WI38 (cell line): ENCODE measurements at regions not wholly inside any gene's neighbourhood (a gene's known extent, or its start where the extent isn't known, plus 50 kb on each side); places are given as distances from the start of the nearest gene placed in this dataset.

Source experiments
- H3K4me3 ChIP-seq: 2 replicates; pipeline ENCODE4 v1.5.1; 2011; ENCODE audit warnings: low read depth, mild to moderate bottlenecking, control low read depth, low read length
- CTCF ChIP-seq: IDR thresholded peaks from 2 replicates; pipeline ENCODE4 v1.5.1; 2012; ENCODE audit warnings: low read depth, mild to moderate bottlenecking, control low read depth, low read length

GRCh38 chr6:90967471-90967870 lies 380.6 kb upstream of the MAP3K7 start:
- TF ChIP-seq CTCF: no peak
- H3K4me3 ChIP-seq: no peak overlapping the region

GRCh38 chr6:90960324-90960723 lies 373.5 kb upstream of the MAP3K7 start:
- H3K4me3 ChIP-seq: no peak overlapping the region
- no peak for TF ChIP-seq CTCF

DNA sequence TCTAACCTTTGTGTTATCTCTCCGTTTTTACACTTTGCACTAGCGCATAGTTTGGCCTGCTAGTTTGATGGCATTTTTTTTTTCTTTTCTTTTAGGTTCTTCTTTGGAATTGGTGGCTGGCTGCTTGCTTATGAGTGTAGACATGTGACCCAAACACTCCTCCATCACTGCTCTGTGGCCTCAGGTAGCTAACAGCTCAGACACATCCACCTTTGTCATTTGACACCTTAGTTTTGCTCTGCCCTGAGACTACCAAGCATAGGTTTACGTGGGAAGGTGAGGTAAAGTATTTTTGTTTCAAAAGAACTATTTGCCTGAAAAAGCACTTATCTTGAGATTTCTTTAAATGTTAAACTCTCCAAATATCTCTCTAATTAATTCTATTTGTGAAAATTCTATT lies 368.4 kb upstream of the MAP3K7 start:
- H3K4me3 ChIP-seq: no peak overlapping the region
- no peak for TF ChIP-seq CTCF

DNA sequence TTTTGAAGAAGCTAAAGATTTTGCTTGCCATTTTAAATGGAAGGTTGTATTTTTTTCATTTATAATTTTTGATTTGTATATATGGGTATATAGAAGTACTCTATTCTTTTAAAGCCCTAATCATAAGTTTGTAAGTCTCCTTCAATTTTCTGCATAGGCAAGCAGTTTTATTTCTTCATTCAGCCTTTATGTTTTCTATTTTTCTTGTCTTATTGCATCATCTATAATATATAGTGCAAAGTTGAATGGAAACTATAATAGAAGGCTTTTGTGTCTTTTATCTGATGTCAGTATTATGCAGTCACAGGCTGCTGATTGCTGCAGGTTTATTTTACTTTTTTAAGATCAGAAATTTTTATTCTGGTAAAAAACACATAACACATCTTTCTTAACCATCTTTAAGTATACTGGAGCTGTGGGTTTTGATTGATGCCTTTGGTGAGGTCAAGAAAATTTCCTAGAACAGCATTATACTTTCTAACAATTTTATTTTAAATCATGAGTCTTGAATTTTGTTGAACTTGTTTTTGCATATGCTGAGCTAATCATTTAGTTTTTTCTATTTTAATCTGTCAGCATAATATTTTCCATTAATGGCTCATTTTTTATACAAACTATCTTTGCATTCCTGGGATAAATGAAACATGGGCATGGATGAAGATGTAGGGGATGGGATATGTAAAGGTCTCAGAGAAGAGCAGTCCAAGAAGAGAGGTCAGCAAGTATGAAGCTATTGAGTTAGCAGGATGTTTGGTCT lies 366.7 kb upstream of the MAP3K7 start:
- no peak overlapping the region for H3K4me3 ChIP-seq
- TF ChIP-seq CTCF: no peak

GRCh38 chr6:90952176-90952575 lies 365.3 kb upstream of the MAP3K7 start:
- H3K4me3 ChIP-seq: no peak overlapping the region
- no peak for TF ChIP-seq CTCF

GRCh38 chr6:90948540-90948939 lies 361.7 kb upstream of the MAP3K7 start:
- TF ChIP-seq CTCF: no peak
- H3K4me3 ChIP-seq: no peak overlapping the region

DNA sequence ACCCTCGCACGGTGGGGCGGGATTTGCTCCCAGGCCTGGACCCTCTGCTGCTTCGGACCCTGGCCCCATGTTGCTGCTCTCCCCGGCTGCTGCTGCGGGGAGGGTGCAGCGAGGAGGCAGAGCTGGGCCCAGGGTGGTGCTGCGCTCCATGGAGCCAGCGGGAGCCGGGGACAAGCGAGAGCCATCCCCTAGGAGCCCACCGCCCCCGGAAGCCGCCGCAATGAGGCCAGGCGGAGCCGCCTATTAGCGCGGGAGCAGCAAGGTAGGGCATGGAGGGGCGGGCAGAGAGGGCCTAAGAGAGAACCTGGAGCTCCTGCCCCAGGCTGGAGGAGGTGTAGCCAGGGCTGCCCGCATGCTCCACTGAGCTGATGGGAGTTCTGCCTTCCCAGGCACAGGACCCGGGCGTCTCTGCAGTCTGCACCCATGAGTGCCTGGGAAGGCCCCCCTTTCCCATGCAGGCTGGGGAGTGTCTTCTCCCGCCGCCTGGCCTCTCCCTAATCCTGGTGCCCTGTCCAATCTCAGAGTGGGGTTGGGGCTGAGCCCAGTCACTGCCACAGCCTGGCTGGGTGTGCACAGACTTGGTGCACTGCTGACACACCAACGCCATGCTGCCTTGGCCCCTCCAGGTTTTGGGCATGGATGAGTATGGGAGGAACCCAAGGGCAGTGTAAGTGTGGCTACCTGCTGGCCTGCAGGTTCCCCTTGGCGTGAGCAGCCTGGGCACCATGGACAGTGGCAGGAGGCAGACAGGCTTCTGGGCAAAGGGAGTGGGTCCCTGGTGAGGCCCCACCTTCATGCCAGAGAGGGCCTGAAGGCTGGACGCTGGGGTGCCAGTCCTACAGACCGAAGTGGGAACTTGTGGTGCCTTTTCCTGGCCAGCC lies 360.6 kb upstream of the MAP3K7 start:
- TF ChIP-seq CTCF: no peak
- H3K4me3 ChIP-seq: no peak overlapping the region
